H1 (cell line): ENCODE measurements at regions not wholly inside any gene's neighbourhood (a gene's known extent, or its start where the extent isn't known, plus 50 kb on each side); places are given as distances from the start of the nearest gene placed in this dataset.

Experiments used
- SAP30 ChIP-seq: fragments of 300-600 bp; sonication (generic); IDR thresholded peaks from 2 replicates; pipeline ENCODE4 v1.7.1; 2012; ENCODE audit warnings: low read length, moderate library complexity, mild to moderate bottlenecking, inconsistent platforms; ENCODE audit not compliant: insufficient read depth, insufficient replicate concordance

DNA sequence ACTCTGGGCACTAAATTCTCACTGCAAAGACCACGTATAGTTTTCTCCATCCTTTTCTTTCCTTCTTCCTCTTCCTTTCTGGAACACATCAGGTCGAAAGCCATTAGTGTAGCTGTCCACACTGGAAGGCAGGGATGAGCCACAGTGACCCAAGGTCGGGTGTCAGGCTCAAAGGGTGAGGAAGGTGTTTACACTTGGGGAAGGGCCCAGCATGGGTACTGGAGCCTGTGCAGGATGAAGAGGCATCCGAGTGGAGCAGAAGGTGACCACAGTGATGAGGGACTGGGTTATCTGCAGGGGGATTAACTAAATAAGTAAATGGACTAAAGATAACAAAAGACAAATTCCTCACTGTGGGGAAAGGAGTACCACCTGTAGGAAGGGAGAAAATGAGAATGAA, 164.0 kb downstream of the SOX9 start (continued):
- TF ChIP-seq SAP30 = no peak
